Spleen (tissue), 11 donors: ENCODE measurements at regions not wholly inside any gene's neighbourhood (a gene's known extent, or its start where the extent isn't known, plus 50 kb on each side); places are given as distances from the start of the nearest gene placed in this dataset.

Source experiments
- DNase-seq: peaks from one replicate; pipeline ENCODE4 v3.0.0-alpha.2; 2020
- H3K27ac ChIP-seq, 8 donors: fragments of 200-600 bp; sonication (generic) in 7 of 8; 1 replicate in 4 of 8; 2 replicates in 4 of 8; pipeline versions ENCODE4 v1.5.0 to v1.8.0; 2016 to 2021; ENCODE audit warnings: inconsistent platforms in 4 of 8, mild to moderate bottlenecking in 4 of 8, moderate library complexity in 1 of 8
- H3K27me3 ChIP-seq, 7 donors: fragments of 200-600 bp; sonication (generic) in 6 of 7; replicated peaks in 1 of 7; 1 replicate in 4 of 7; 2 replicates in 3 of 7; pipeline versions ENCODE4 v1.5.0 to v1.8.0; 2016 to 2021; ENCODE audit warnings: inconsistent platforms in 3 of 7, mild to moderate bottlenecking in 1 of 7
- H3K36me3 ChIP-seq, 6 donors: fragments of 200-600 bp; sonication (generic) in 5 of 6; 1 replicate in 4 of 6; 2 replicates in 2 of 6; pipeline versions ENCODE4 v1.5.0 to v1.8.0; 2016 to 2021; ENCODE audit warnings: inconsistent platforms in 2 of 6
- H3K4me1 ChIP-seq, 6 donors: fragments of 200-600 bp; sonication (generic) in 5 of 6; 1 replicate in 3 of 6; 2 replicates in 3 of 6; pipeline versions ENCODE4 v1.5.0 to v1.8.0; 2016 to 2021; ENCODE audit warnings: inconsistent platforms in 3 of 6
- H3K4me3 ChIP-seq, 8 donors: fragments of 200-600 bp; sonication (generic) in 7 of 8; 1 replicate in 4 of 8; 2 replicates in 4 of 8; pipeline versions ENCODE4 v1.5.0 to v1.8.0; 2016 to 2021; ENCODE audit warnings: inconsistent platforms in 4 of 8, mild to moderate bottlenecking in 4 of 8, moderate library complexity in 2 of 8
- H3K9me3 ChIP-seq, 8 donors: fragments of 200-600 bp; sonication (generic) in 7 of 8; 1 replicate in 4 of 8; 2 replicates in 4 of 8; pipeline versions ENCODE4 v1.5.0 to v1.8.0; 2016 to 2021; ENCODE audit warnings: inconsistent platforms in 4 of 8
- CTCF ChIP-seq, 11 experiments: fragments of 200-600 bp in 7 of 11; fragments of 450-650 bp in 4 of 11; sonication (generic) in 4 of 11; IDR thresholded peaks in 8 of 11; conservative IDR thresholded peaks in 3 of 11; 1 replicate in 7 of 11; 2 replicates in 4 of 11; pipeline versions ENCODE4 v1.4.0 to v1.8.0; 2016 to 2021; ENCODE audit warnings: antibody characterized with exemption in 11 of 11, inconsistent platforms in 4 of 11, mild to moderate bottlenecking in 1 of 11
- POLR2A ChIP-seq, 3 donors: fragments of 450-650 bp; IDR thresholded peaks; one replicate each; pipeline ENCODE4 v1.5.1; 2017; ENCODE audit warnings: antibody characterized with exemption in 3 of 3, mild to moderate bottlenecking in 1 of 3
- POLR2AphosphoS5 ChIP-seq, 3 donors: sonication (generic); formaldehyde crosslinking; IDR thresholded peaks; one replicate each; pipeline ENCODE4 v1.5.1; 2017; ENCODE audit warnings: antibody characterized with exemption in 3 of 3
- WGBS, 5 donors: extraction: QIAGEN DNeasy Blood & Tissue Kit in 3 of 5; methylation state at CpG; one replicate each; pipeline versions ENCODE4 v1.1.5 to v1.1.7; 2013 to 2018; 5-methylcytosine and 5-hydroxymethylcytosine counted together
- intact Hi-C: fragments of 100-400 bp; cut with DNase I; formaldehyde crosslinking; loops from one replicate; pipeline ENCODE4 v1.15.0; 2023; ENCODE audit warnings: low total_unique reads
- donor health status: healthy with polysubstance abuse.
- donor health status: DM: no; HTN: no; CAD: no; lungs with moderate emphysema.
- donor health status: DM: no; HTN: no; CAD: no.
- donor health status: Bipolar disorder and iron deficiency.
- donor health status: healthy.
- donor health status: DM: no; HTN: no; CAD: no.
- donor health status: DM: yes; HTN: yes; CAD: no.

GRCh38 chr2:239498576-239498975 is 97.8 kb upstream of the HDAC4 start:
- TF ChIP-seq POLR2AphosphoS5 (IDR thresholded peaks at IDR 0.05): no peak
- TF ChIP-seq CTCF (IDR thresholded peaks at IDR 0.05 in 8 of 11, conservative IDR thresholded peaks at IDR 0.05 in 3 of 11): no peak
- no peak for TF ChIP-seq POLR2A (IDR thresholded peaks at IDR 0.05)
- no peaks in the 10 kb centered on the region for H3K36me3 ChIP-seq
- H3K27ac ChIP-seq: no peak overlapping the region

DNA sequence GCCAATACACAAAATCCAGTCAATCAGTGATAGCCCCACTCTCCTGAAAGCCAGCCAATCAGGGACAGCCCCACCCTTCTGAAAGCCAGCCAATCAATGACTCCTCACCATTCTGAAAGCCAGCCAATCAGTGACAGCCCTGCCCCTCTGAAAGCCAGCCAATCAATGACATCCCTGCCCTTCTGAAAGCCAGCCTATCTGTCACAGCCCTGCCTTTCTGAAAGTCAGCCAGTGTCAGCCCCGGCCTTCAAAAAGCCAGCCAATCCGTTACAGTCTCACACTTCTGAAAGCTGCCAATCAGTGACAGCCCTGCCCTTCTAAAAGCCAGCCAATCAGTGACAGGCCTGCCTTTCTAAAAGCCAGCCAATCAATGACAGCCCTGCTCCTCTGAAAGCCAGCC is 95.9 kb upstream of the HDAC4 start:
- no peaks in the 10 kb centered on the region for H3K9me3 ChIP-seq
- peaks cover 0 to 52% (median 0%) of the 10 kb centered on the region in 7 donors for H3K27me3 ChIP-seq
- no peak overlapping the region for H3K4me3 ChIP-seq
- intact Hi-C loops: no loop called here
- WGBS, 5 donors: 78 to 94% (median 92%) methylated on average over 2 of the region's 2 CpGs; no CpG with 5 or more reads in 1 of the 5 donors
- peaks cover 0 to 37% (median 16%) of the 10 kb centered on the region in 6 donors for H3K4me1 ChIP-seq
- no peaks in the 10 kb centered on the region for H3K36me3 ChIP-seq
- no peak for DNase-seq
- H3K27ac ChIP-seq: no peak overlapping the region
- TF ChIP-seq CTCF (IDR thresholded peaks at IDR 0.05 in 8 of 11, conservative IDR thresholded peaks at IDR 0.05 in 3 of 11) (no peak), POLR2AphosphoS5 (IDR thresholded peaks at IDR 0.05) (no peak), POLR2A (IDR thresholded peaks at IDR 0.05) (no peak)

More at GRCh38 chr2:239498576-239498975, 97.8 kb upstream of the HDAC4 start:
- 63 to 81% (median 72%) methylated on average over 16 of the region's 16 CpGs for WGBS, 5 donors
- peaks cover 0 to 46% (median 0%) of the 10 kb centered on the region in 7 donors for H3K27me3 ChIP-seq
- H3K4me1 ChIP-seq: peaks cover 0 to 53% (median 16%) of the 10 kb centered on the region in 6 donors
- intact Hi-C loops: no loop called here
- H3K4me3 ChIP-seq: no peak overlapping the region
- no peaks in the 10 kb centered on the region for H3K9me3 ChIP-seq
- DNase-seq: no peak

- intact Hi-C loops: no loop called here
Observed at GRCh38 chr2:239495791-239496233, 95.0 kb upstream of the HDAC4 start.

GRCh38 chr2:239495175-239495574 is 94.4 kb upstream of the HDAC4 start:
- Histone ChIP-seq H3K27ac (no peak overlapping the region), H3K9me3 (no peaks in the 10 kb centered on the region), H3K4me3 (no peak overlapping the region), H3K4me1 (peaks cover 0 to 22% (median 10%) of the 10 kb centered on the region in 6 donors), H3K27me3 (peaks cover 0 to 46% (median 0%) of the 10 kb centered on the region in 7 donors), H3K36me3 (no peaks in the 10 kb centered on the region)
- no peak for DNase-seq
- TF ChIP-seq CTCF (IDR thresholded peaks at IDR 0.05 in 8 of 11, conservative IDR thresholded peaks at IDR 0.05 in 3 of 11): no peak
- intact Hi-C loops: no loop called here
- WGBS, 5 donors: 93 to 99% (median 95%) methylated on average over 4 of the region's 4 CpGs

More at GRCh38 chr2:239495791-239496233, 95.0 kb upstream of the HDAC4 start:
- Histone ChIP-seq H3K27ac (no peak overlapping the region), H3K4me1 (peaks cover 0 to 29% (median 13%) of the 10 kb centered on the region in 6 donors), H3K9me3 (no peaks in the 10 kb centered on the region), H3K4me3 (no peak overlapping the region), H3K36me3 (no peaks in the 10 kb centered on the region), H3K27me3 (peaks cover 0 to 50% (median 0%) of the 10 kb centered on the region in 7 donors)
- DNase-seq: no peak
- WGBS, 5 donors: 44 to 68% (median 59%) methylated on average over 7 to 8 of the region's 8 CpGs
- TF ChIP-seq CTCF (IDR thresholded peaks at IDR 0.05 in 8 of 11, conservative IDR thresholded peaks at IDR 0.05 in 3 of 11): no peak
- no peak for TF ChIP-seq POLR2AphosphoS5 (IDR thresholded peaks at IDR 0.05)
- TF ChIP-seq POLR2A (IDR thresholded peaks at IDR 0.05): no peak
